Spleen (tissue), 7 donors: ENCODE measurements at regions not wholly inside any gene's neighbourhood (a gene's known extent, or its start where the extent isn't known, plus 50 kb on each side); places are given as distances from the start of the nearest gene placed in this dataset.

ENCODE experiments used
- CTCF ChIP-seq, 11 experiments: fragments of 200-600 bp in 7 of 11; fragments of 450-650 bp in 4 of 11; sonication (generic) in 4 of 11; IDR thresholded peaks in 8 of 11; conservative IDR thresholded peaks in 3 of 11; 1 replicate in 7 of 11; 2 replicates in 4 of 11; pipeline versions ENCODE4 v1.4.0 to v1.8.0; 2016 to 2021; ENCODE audit warnings: antibody characterized with exemption in 11 of 11, inconsistent platforms in 4 of 11, mild to moderate bottlenecking in 1 of 11
- POLR2A ChIP-seq, 3 donors: fragments of 450-650 bp; IDR thresholded peaks; one replicate each; pipeline ENCODE4 v1.5.1; 2017; ENCODE audit warnings: antibody characterized with exemption in 3 of 3, mild to moderate bottlenecking in 1 of 3
- POLR2AphosphoS5 ChIP-seq, 3 donors: sonication (generic); formaldehyde crosslinking; IDR thresholded peaks; one replicate each; pipeline ENCODE4 v1.5.1; 2017; ENCODE audit warnings: antibody characterized with exemption in 3 of 3
- donor health status: DM: no; HTN: no; CAD: no; lungs with moderate emphysema.
- donor health status: DM: no; HTN: no; CAD: no.
- donor health status: DM: no; HTN: no; CAD: no.

- TF ChIP-seq POLR2A (IDR thresholded peaks at IDR 0.05) (no peak), CTCF (IDR thresholded peaks at IDR 0.05 in 8 of 11, conservative IDR thresholded peaks at IDR 0.05 in 3 of 11) (no peak), POLR2AphosphoS5 (IDR thresholded peaks at IDR 0.05) (no peak)
Observed at GRCh38 chr13:29703421-29703820, 107.9 kb upstream of the SLC7A1 start.
